SK-N-SH treated with all-trans-retinoic acid at 6 μM for 48 hours (cell line): ENCODE measurements at regions not wholly inside any gene's neighbourhood (a gene's known extent, or its start where the extent isn't known, plus 50 kb on each side); places are given as distances from the start of the nearest gene placed in this dataset.
"Not testable (repeated sequence)": the region's sequence is repeated elsewhere in the genome, so short reads cannot be mapped to it uniquely, and the experiment has no call there.

ENCODE experiments used
- RARB ChIP-seq: fragments of 250-450 bp; sonication (Bioruptor Pico); IDR thresholded peaks from 2 replicates; pipeline ENCODE4 v1.8.0; 2021; ENCODE audit warnings: mild to moderate bottlenecking, moderate library complexity
- ZFP30 ChIP-seq: fragments of 450-650 bp; formaldehyde crosslinking; IDR thresholded peaks from 2 replicates; pipeline ENCODE4 v1.5.0; 2022; ENCODE audit warnings: mild to moderate bottlenecking, moderate library complexity

DNA sequence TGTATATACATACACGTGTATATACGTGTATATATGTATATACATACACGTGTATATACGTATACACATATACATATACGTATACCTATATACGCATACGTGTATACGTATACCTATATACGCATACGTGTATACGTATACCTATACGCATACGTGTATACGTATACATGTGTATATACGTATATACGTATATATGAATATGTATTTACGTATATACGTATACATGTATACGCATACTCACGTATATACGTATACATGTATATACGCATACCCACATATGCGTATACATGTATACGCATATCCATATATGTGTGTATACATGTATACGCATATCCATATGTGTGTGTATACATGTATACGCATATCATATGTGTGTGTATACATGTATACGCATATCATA, 487.8 kb upstream of the TMEFF2 start:
- 0 out of 2 replicates have a peak, but pooled peaks have one; percentile 27 for TF ChIP-seq ZFP30 (CRISPR knock-in tag)
- TF ChIP-seq RARB (CRISPR knock-in tag) = not testable (repeated sequence)
